ENCODE measurements at regions not wholly inside any gene's neighbourhood (a gene's known extent, or its start where the extent isn't known, plus 50 kb on each side); places are given as distances from the start of the nearest gene placed in this dataset.
"Not testable (repeated sequence)": the region's sequence is repeated elsewhere in the genome, so short reads cannot be mapped to it uniquely, and the experiment has no call there.

DNA sequence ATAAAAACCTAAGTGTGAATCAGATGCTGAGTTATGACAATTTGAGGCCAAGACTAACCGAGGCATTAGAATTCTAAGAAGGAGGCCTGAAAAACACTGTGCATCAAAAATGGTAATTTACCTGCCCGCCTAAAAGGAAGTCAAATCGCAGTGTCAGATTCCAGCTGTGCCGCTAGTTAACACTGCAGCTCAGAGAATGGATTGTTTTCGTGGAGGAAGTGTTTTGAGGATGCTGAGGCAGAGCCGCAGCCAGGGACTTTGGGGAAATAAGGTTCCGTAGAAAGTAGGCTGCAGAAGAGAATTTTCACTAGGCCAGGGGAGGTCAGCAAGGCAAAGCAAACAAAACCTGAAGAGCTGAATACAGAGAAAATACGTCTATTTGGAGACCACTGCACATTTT, 226.4 kb upstream of the ISL1 start:
- no peak for DNase-seq
- intact Hi-C loops (cut with DNase I): no loop called here
- Histone ChIP-seq H3K9me3 (peaks cover 0 to 6% of the 10 kb centered on the region in 2 donors), H3K36me3 (no peaks in the 10 kb centered on the region), H3K4me3 (no peak overlapping the region), H3K27me3 (no peaks in the 10 kb centered on the region), H3K27ac (no peak overlapping the region), H3K4me1 (ENCODE audit: insufficient read depth) (no peaks in the 10 kb centered on the region)
- 37 to 50% (median 49%) methylated on average over 8 of the region's 8 CpGs for WGBS, 3 donors
- TF ChIP-seq, protein P1, sequence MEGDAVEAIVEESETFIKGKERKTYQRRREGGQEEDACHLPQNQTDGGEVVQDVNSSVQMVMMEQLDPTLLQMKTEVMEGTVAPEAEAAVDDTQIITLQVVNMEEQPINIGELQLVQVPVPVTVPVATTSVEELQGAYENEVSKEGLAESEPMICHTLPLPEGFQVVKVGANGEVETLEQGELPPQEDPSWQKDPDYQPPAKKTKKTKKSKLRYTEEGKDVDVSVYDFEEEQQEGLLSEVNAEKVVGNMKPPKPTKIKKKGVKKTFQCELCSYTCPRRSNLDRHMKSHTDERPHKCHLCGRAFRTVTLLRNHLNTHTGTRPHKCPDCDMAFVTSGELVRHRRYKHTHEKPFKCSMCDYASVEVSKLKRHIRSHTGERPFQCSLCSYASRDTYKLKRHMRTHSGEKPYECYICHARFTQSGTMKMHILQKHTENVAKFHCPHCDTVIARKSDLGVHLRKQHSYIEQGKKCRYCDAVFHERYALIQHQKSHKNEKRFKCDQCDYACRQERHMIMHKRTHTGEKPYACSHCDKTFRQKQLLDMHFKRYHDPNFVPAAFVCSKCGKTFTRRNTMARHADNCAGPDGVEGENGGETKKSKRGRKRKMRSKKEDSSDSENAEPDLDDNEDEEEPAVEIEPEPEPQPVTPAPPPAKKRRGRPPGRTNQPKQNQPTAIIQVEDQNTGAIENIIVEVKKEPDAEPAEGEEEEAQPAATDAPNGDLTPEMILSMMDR (IDR thresholded peaks at IDR 0.05): no peak
- TF ChIP-seq POLR2A (IDR thresholded peaks at IDR 0.05) (no peak), EP300 (IDR thresholded peaks at IDR 0.05) (no peak)

DNA sequence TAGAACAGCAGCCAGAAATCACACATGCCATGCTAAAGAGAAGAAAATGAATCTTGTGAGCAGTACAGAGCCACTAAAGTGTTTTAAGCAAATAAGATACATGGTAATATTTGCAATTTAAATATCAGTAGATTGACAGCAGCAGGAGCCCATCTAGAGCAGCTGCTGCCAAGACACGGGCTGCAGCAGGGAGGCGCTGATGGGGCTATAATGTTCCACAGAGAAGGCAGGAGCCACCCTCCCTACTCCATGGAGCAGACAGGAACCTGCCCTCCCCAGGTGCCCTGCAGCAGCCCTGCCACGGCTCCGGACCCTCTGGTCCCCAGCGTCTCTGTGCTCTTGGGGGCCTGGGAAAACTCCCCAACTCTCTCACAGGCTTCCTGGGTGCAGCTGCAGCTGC, 224.1 kb upstream of the ISL1 start:
- no peak overlapping the region for H3K27ac ChIP-seq
- H3K4me3 ChIP-seq: no peak overlapping the region
- 82 to 88% (median 83%) methylated on average over 5 of the region's 5 CpGs for WGBS, 3 donors
- no peak for TF ChIP-seq EP300 (IDR thresholded peaks at IDR 0.05)
- H3K4me1 ChIP-seq (ENCODE audit: insufficient read depth): no peaks in the 10 kb centered on the region
- H3K27me3 ChIP-seq: no peaks in the 10 kb centered on the region
- intact Hi-C loops (cut with DNase I): no loop called here
- peaks cover 0 to 6% of the 10 kb centered on the region in 2 donors for H3K9me3 ChIP-seq
- H3K36me3 ChIP-seq: no peaks in the 10 kb centered on the region
- DNase-seq: no peak

DNA sequence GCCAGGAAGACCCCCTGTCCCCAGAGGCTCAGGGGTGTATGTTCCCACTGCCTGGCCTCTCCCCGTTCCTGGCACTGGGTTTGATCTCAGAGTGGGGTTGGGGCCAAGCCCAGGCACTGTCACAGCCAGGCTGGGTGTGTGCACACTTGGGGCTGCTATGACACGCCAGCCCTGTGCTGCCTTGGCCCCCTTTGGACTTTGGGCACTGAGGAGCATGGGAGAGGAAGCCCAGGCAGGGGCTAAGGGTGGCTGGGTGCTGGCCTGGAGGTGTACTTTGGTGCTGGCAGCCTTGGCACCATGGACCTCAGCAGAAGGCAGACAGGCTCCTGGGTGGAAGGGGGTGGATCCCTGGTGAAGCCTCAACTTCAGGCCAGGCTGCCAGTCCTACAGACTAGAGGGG, 223.6 kb upstream of the ISL1 start:
- no peaks in the 10 kb centered on the region for H3K4me1 ChIP-seq (ENCODE audit: insufficient read depth)
- 52 to 67% (median 66%) methylated on average over 1 to 2 of the region's 2 CpGs for WGBS, 3 donors
- no peak overlapping the region for H3K4me3 ChIP-seq
- no peak overlapping the region for H3K27ac ChIP-seq
- H3K36me3 ChIP-seq: no peaks in the 10 kb centered on the region
- DNase-seq: peak in 1 of 5 donors; percentile 8
- H3K9me3 ChIP-seq: peaks cover 0 to 6% of the 10 kb centered on the region in 2 donors
- H3K27me3 ChIP-seq: no peaks in the 10 kb centered on the region
- TF ChIP-seq EP300 (IDR thresholded peaks at IDR 0.05) (no peak), POLR2A (IDR thresholded peaks at IDR 0.05) (no peak)
- TF ChIP-seq, protein P1 (IDR thresholded peaks at IDR 0.05): no peak
- intact Hi-C loops (cut with DNase I): no loop called here

DNA sequence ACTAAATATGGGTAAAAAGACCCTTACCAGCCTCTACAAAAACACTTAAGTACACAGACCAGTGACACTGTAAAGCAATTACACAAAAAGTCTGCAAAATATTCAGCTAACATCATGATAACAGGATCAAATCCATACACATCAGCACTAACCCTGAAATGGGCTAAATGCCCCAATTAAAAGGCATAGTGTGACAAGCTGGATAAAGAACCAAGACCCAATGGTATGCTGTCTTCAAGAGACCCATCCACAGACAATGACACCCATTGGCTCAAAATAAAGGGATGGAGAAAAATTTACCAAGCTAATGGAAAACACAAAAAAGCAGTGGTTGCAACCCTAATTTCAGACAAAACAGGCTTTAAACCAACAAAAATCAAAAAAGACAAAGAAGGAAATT, 221.0 kb upstream of the ISL1 start:
- no peak overlapping the region for H3K4me3 ChIP-seq
- H3K36me3 ChIP-seq: no peaks in the 10 kb centered on the region
- H3K27me3 ChIP-seq: no peaks in the 10 kb centered on the region
- no peak overlapping the region for H3K27ac ChIP-seq
- intact Hi-C loops (cut with DNase I): no loop called here
- H3K4me1 ChIP-seq (ENCODE audit: insufficient read depth): no peaks in the 10 kb centered on the region
- DNase-seq: no peak
- TF ChIP-seq, protein P1 (IDR thresholded peaks at IDR 0.05): no peak
- no peak for TF ChIP-seq POLR2A (IDR thresholded peaks at IDR 0.05)
- no peak for TF ChIP-seq EP300 (IDR thresholded peaks at IDR 0.05)
- peaks cover 0 to 6% of the 10 kb centered on the region in 2 donors for H3K9me3 ChIP-seq

DNA sequence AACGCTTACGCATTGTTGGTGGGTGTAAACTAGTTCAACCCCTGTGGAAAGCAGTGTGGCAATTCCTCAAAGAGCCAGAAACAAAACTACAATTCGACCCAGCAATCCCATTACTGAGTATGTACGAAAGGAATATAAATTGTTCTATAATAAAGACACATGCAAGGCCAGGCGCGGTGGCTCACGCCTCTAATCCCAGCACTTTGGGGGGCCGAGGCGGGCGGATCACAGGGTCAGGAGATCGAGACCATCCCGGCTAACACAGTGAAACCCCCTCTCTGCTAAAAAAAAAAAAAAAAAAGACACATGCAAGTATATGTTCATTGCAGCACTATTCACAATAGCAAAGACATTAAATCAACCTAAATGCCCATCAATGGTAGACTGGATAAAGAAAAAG, 217.6 kb upstream of the ISL1 start:
- DNase-seq; H3K4me3 ChIP-seq; H3K9me3 ChIP-seq; H3K4me1 ChIP-seq (ENCODE audit: insufficient read depth); H3K27me3 ChIP-seq; H3K36me3 ChIP-seq; H3K27ac ChIP-seq; intact Hi-C loops (cut with DNase I): not testable (repeated sequence)
- 87 to 94% (median 92%) methylated on average over 12 of the region's 12 CpGs for WGBS, 3 donors

All from ovary (tissue), 7 donors.